ENCODE measurements at regions not wholly inside any gene's neighbourhood (a gene's known extent, or its start where the extent isn't known, plus 50 kb on each side); places are given as distances from the start of the nearest gene placed in this dataset.

GRCh38 chr15:39194106-39194830 is 386.6 kb upstream of the THBS1 start:
- DNase-seq: no peak

GRCh38 chr15:39195961-39196486 is 384.9 kb upstream of the THBS1 start:
- no peak for DNase-seq

- DNase-seq: no peak
Measured at GRCh38 chr15:39198044-39199000, 382.6 kb upstream of the THBS1 start.

GRCh38 chr15:39199076-39199475 is 381.8 kb upstream of the THBS1 start:
- no peak for DNase-seq

GRCh38 chr15:39200586-39200985 is 380.3 kb upstream of the THBS1 start:
- no peak for DNase-seq

GRCh38 chr15:39202641-39203040 is 378.2 kb upstream of the THBS1 start:
- DNase-seq: no peak

- no peak for DNase-seq
Measured at GRCh38 chr15:39204031-39204430, 376.8 kb upstream of the THBS1 start.

GRCh38 chr15:39205081-39205480 is 375.8 kb upstream of the THBS1 start:
- no peak for DNase-seq

- no peak for DNase-seq
Measured at GRCh38 chr15:39205506-39206371, 375.1 kb upstream of the THBS1 start.

- no peak for DNase-seq
Measured at GRCh38 chr15:39207532-39208115, 373.3 kb upstream of the THBS1 start.

GRCh38 chr15:39208187-39208586 is 372.7 kb upstream of the THBS1 start:
- no peak for DNase-seq

- DNase-seq: no peak
Measured at GRCh38 chr15:39209548-39210211, 371.2 kb upstream of the THBS1 start.

- DNase-seq: no peak
Measured at GRCh38 chr15:39211108-39211979, 369.5 kb upstream of the THBS1 start.

GRCh38 chr15:39213385-39213840 is 367.5 kb upstream of the THBS1 start:
- DNase-seq: no peak

GRCh38 chr15:39215015-39215414 is 365.9 kb upstream of the THBS1 start:
- DNase-seq: no peak

- no peak for DNase-seq
Measured at GRCh38 chr15:39216816-39217215, 364.1 kb upstream of the THBS1 start.

GRCh38 chr15:39219608-39220007 is 361.3 kb upstream of the THBS1 start:
- no peak for DNase-seq

- DNase-seq: no peak
Measured at GRCh38 chr15:39226169-39226937, 354.5 kb upstream of the THBS1 start.

- no peak for DNase-seq
Measured at GRCh38 chr15:39227001-39227400, 353.9 kb upstream of the THBS1 start.

- no peak for DNase-seq
Measured at GRCh38 chr15:39228889-39229288, 352.0 kb upstream of the THBS1 start.
